Transverse colon (tissue), 4 donors: ENCODE measurements at regions not wholly inside any gene's neighbourhood (a gene's known extent, or its start where the extent isn't known, plus 50 kb on each side); places are given as distances from the start of the nearest gene placed in this dataset.

Source experiments
- DNase-seq: peaks from one replicate; pipeline ENCODE4 v3.0.0-alpha.2; 2019
- H3K27ac ChIP-seq, 4 donors: fragments of 200-600 bp; sonication (generic); 2 replicates each; pipeline ENCODE4 v1.5.1; 2016 to 2018; ENCODE audit warnings: inconsistent platforms in 4 of 4
- H3K27me3 ChIP-seq: fragments of 200-600 bp; sonication (generic); 2 replicates; pipeline ENCODE4 v1.5.1; 2017; ENCODE audit warnings: inconsistent platforms
- H3K36me3 ChIP-seq, 4 donors: fragments of 200-600 bp; sonication (generic); 2 replicates each; pipeline ENCODE4 v1.5.1; 2017 to 2019; ENCODE audit warnings: inconsistent platforms in 4 of 4
- H3K4me1 ChIP-seq, 4 donors: fragments of 200-600 bp; sonication (generic); 2 replicates each; pipeline ENCODE4 v1.5.1; 2017 to 2020; ENCODE audit warnings: inconsistent platforms in 4 of 4
- H3K4me3 ChIP-seq, 4 donors: fragments of 200-600 bp; sonication (generic); 1 replicate in 1 of 4; 2 replicates in 3 of 4; pipeline versions ENCODE4 v1.5.1 to v1.6.1; 2017 to 2019; ENCODE audit warnings: inconsistent platforms in 4 of 4
- H3K9me3 ChIP-seq, 2 donors: fragments of 200-600 bp; sonication (generic); 2 replicates each; pipeline ENCODE4 v1.5.1; 2017 to 2019; ENCODE audit warnings: inconsistent platforms in 2 of 2
- CTCF ChIP-seq, 5 experiments: fragments of 200-600 bp in 3 of 5; fragments of 450-650 bp in 2 of 5; sonication (generic) in 3 of 5; IDR thresholded peaks; 1 replicate in 2 of 5; 2 replicates in 3 of 5; pipeline ENCODE4 v1.5.1; 2016 to 2017; ENCODE audit warnings: antibody characterized with exemption in 5 of 5, inconsistent platforms in 3 of 5, mild to moderate bottlenecking in 2 of 5, moderate library complexity in 1 of 5
- EP300 ChIP-seq: sonication (generic); formaldehyde crosslinking; IDR thresholded peaks from one replicate; pipeline ENCODE4 v1.6.1; 2017; ENCODE audit warnings: antibody characterized with exemption, low read depth
- POLR2A ChIP-seq: fragments of 450-650 bp; IDR thresholded peaks from one replicate; pipeline ENCODE4 v1.6.1; 2016; ENCODE audit warnings: antibody characterized with exemption, mild to moderate bottlenecking, moderate library complexity
- POLR2AphosphoS5 ChIP-seq, 3 donors: sonication (generic); formaldehyde crosslinking; IDR thresholded peaks; one replicate each; pipeline ENCODE4 v1.6.1; 2016; ENCODE audit warnings: antibody characterized with exemption in 3 of 3
- WGBS, 2 donors: methylation state at CpG; one replicate each; pipeline ENCODE4 v1.1.5; 2018; ENCODE audit warnings: low coverage in 1 of 2; 5-methylcytosine and 5-hydroxymethylcytosine counted together
- in situ Hi-C, 4 donors: fragments of 200-750 bp; cut with MboI; loops; one replicate each; pipeline versions ENCODE4 v1.15.0 to v1.15.1; 2017; ENCODE audit warnings: low sequenced_read_pairs in 3 of 4, low pct_ligation_motif_present in 1 of 4, low pct_unique_long_range_greater_than_20kb in 1 of 4
- intact Hi-C: fragments of 100-400 bp; cut with DNase I; formaldehyde crosslinking; loops from one replicate; pipeline ENCODE4 v1.15.1; 2023; ENCODE audit warnings: low total_unique reads

- intact Hi-C loops (no loop called here), in situ Hi-C loops (no loop called here)
- Histone ChIP-seq H3K9me3 (no peaks in the 10 kb centered on the region), H3K27ac (no peak overlapping the region), H3K27me3 (no peaks in the 10 kb centered on the region), H3K4me1 (no peaks in the 10 kb centered on the region), H3K4me3 (no peak overlapping the region), H3K36me3 (no peaks in the 10 kb centered on the region)
- WGBS, 2 donors, result 33 to 70% methylated on average over 1 of the region's 1 CpG
- no peak for DNase-seq
- TF ChIP-seq EP300 (no peak), POLR2AphosphoS5 (IDR thresholded peaks at IDR 0.05) (no peak), POLR2A (no peak), CTCF (IDR thresholded peaks at IDR 0.05) (no peak)
Observed at GRCh38 chr13:36493046-36493445, 60.8 kb downstream of the CCNA1 start.

- TF ChIP-seq CTCF (IDR thresholded peaks at IDR 0.05) (no peak), EP300 (no peak), POLR2AphosphoS5 (IDR thresholded peaks at IDR 0.05) (no peak), POLR2A (no peak)
- H3K27me3 ChIP-seq, result no peaks in the 10 kb centered on the region
- H3K27ac ChIP-seq, result no peak overlapping the region
- in situ Hi-C loops, result no loop called here
- WGBS, 2 donors, result 64% methylated on average over 4 of the region's 4 CpGs; no CpG with 5 or more reads in 1 of the 2 donors
- no peaks in the 10 kb centered on the region for H3K36me3 ChIP-seq
- no peak overlapping the region for H3K4me3 ChIP-seq
- no peaks in the 10 kb centered on the region for H3K4me1 ChIP-seq
- DNase-seq, result no peak
- no peaks in the 10 kb centered on the region for H3K9me3 ChIP-seq
- intact Hi-C loops, result no loop called here
Observed at GRCh38 chr13:36495431-36495830, 63.1 kb downstream of the CCNA1 start.

- 60 to 71% methylated on average over 2 to 3 of the region's 3 CpGs for WGBS, 2 donors
- Histone ChIP-seq H3K4me1 (no peaks in the 10 kb centered on the region), H3K36me3 (no peaks in the 10 kb centered on the region), H3K4me3 (no peak overlapping the region), H3K27ac (no peak overlapping the region), H3K9me3 (peaks cover 0 to 5% of the 10 kb centered on the region in 2 donors), H3K27me3 (no peaks in the 10 kb centered on the region)
- TF ChIP-seq POLR2AphosphoS5 (IDR thresholded peaks at IDR 0.05) (no peak), EP300 (no peak), POLR2A (no peak), CTCF (IDR thresholded peaks at IDR 0.05) (no peak)
- no peak for DNase-seq
- intact Hi-C loops (no loop called here), in situ Hi-C loops (no loop called here)
Observed at GRCh38 chr13:36509369-36509768, 77.1 kb downstream of the CCNA1 start.

GRCh38 chr13:36512771-36513170 is 80.5 kb downstream of the CCNA1 start:
- no peak overlapping the region for H3K27ac ChIP-seq
- no peak for TF ChIP-seq POLR2AphosphoS5 (IDR thresholded peaks at IDR 0.05)
- TF ChIP-seq CTCF (IDR thresholded peaks at IDR 0.05), result no peak
- no peak for TF ChIP-seq EP300
- TF ChIP-seq POLR2A, result no peak
- no peaks in the 10 kb centered on the region for H3K9me3 ChIP-seq
- no peak for DNase-seq
- intact Hi-C loops (no loop called here), in situ Hi-C loops (no loop called here)
- H3K4me1 ChIP-seq, result no peaks in the 10 kb centered on the region
- no peaks in the 10 kb centered on the region for H3K36me3 ChIP-seq
- 57 to 83% methylated on average over 1 to 5 of the region's 5 CpGs for WGBS, 2 donors
- H3K27me3 ChIP-seq, result no peaks in the 10 kb centered on the region
- no peak overlapping the region for H3K4me3 ChIP-seq
